IMR-90 (cell line): ENCODE measurements at regions not wholly inside any gene's neighbourhood (a gene's known extent, or its start where the extent isn't known, plus 50 kb on each side); places are given as distances from the start of the nearest gene placed in this dataset.

Source experiments
- CTCF ChIP-seq: conservative IDR thresholded peaks from 2 replicates; pipeline ENCODE4 v1.5.1; 2012; ENCODE audit warnings: mild to moderate bottlenecking, low read depth, low read length, improper control_type of control experiment
- MAFK ChIP-seq: IDR thresholded peaks from 2 replicates; pipeline ENCODE4 v1.6.1; 2012; ENCODE audit warnings: low read depth, low read length, improper control_type of control experiment
- MAZ ChIP-seq: IDR thresholded peaks from 2 replicates; pipeline ENCODE4 v1.6.1; 2012; ENCODE audit warnings: low read depth, mild to moderate bottlenecking, low read length, improper control_type of control experiment, moderate library complexity, borderline replicate concordance
- POLR2A ChIP-seq: IDR thresholded peaks from 2 replicates; pipeline ENCODE4 v1.6.1; 2012; ENCODE audit warnings: mild to moderate bottlenecking, low read depth, low read length
- RAD21 ChIP-seq: IDR thresholded peaks from 2 replicates; pipeline ENCODE4 v1.6.1; 2012; ENCODE audit warnings: low read length, improper control_type of control experiment
- RCOR1 ChIP-seq: IDR thresholded peaks from 2 replicates; pipeline ENCODE4 v1.6.1; 2012; ENCODE audit warnings: mild to moderate bottlenecking, low read length, improper control_type of control experiment; ENCODE audit not compliant: insufficient replicate concordance
- RFX5 ChIP-seq: IDR thresholded peaks from 2 replicates; pipeline ENCODE4 v1.8.0; 2012; ENCODE audit warnings: low read depth, mild to moderate bottlenecking, low read length, moderate library complexity
- SMC3 ChIP-seq: fragments of 150-350 bp; IDR thresholded peaks from 2 replicates; pipeline ENCODE4 v1.6.1; 2016; ENCODE audit warnings: low read depth, mild to moderate bottlenecking, antibody characterized with exemption, low read length, moderate library complexity
- USF2 ChIP-seq: fragments of 150-350 bp; IDR thresholded peaks from 2 replicates; pipeline ENCODE4 v1.6.1; 2017; ENCODE audit warnings: mild to moderate bottlenecking, antibody characterized with exemption, low read length, low read depth

GRCh38 chr7:26029911-26030310 is 122.1 kb upstream of the NFE2L3 start:
- TF ChIP-seq USF2 (no peak), MAFK (no peak), CTCF (no peak), RCOR1 (no peak), POLR2A (no peak), SMC3 (no peak), RFX5 (no peak), RAD21 (no peak), MAZ (no peak)
